HEK293 (cell line): ENCODE measurements at regions not wholly inside any gene's neighbourhood (a gene's known extent, or its start where the extent isn't known, plus 50 kb on each side); places are given as distances from the start of the nearest gene placed in this dataset.

Experiments used
- CTCF ChIA-PET: fragments of 350-600 bp; formaldehyde crosslinking; extraction: SDS; loops from one replicate; lab custom pipeline; 2021; ENCODE audit warnings: antibody characterized with exemption; lab: Yijun Ruan, JAX
- POLR2A ChIA-PET: fragments of 300-600 bp; formaldehyde crosslinking; extraction: SDS; loops from one replicate; lab custom pipeline; 2020; ENCODE audit warnings: antibody characterized with exemption, inconsistent platforms; lab: Yijun Ruan, JAX
- H3K27ac ChIP-seq: fragments of 200-500 bp; sonication (Bioruptor generic); 2 replicates; pipeline ENCODE4 v1.5.1; 2014; ENCODE audit warnings: low read depth, low read length, control low read depth, inconsistent platforms; ENCODE audit errors: extremely low read depth
- H3K36me3 ChIP-seq, 2 experiments: fragments of 200-500 bp in 1 of 2; sonication (Bioruptor generic) in 1 of 2; 1 replicate in 1 of 2; 2 replicates in 1 of 2; pipeline ENCODE4 v1.5.1; 2014 to 2017; ENCODE audit warnings: inconsistent platforms in 2 of 2, low read length in 2 of 2; ENCODE audit not compliant: control insufficient read depth in 2 of 2, insufficient read depth in 1 of 2
- H3K4me1 ChIP-seq: fragments of 200-500 bp; sonication (Bioruptor generic); 2 replicates; pipeline ENCODE4 v1.5.1; 2014; ENCODE audit warnings: mild to moderate bottlenecking, low read length, inconsistent platforms; ENCODE audit not compliant: control insufficient read depth, insufficient read depth
- H3K4me3 ChIP-seq: 2 replicates; pipeline ENCODE4 v1.5.1; 2011; ENCODE audit warnings: low read depth, mild to moderate bottlenecking, control low read depth, low read length, moderate library complexity
- H3K9me3 ChIP-seq: fragments of 200-500 bp; sonication (Bioruptor generic); 2 replicates; pipeline ENCODE4 v1.5.1; 2014; ENCODE audit warnings: low read depth, low read length, inconsistent platforms; ENCODE audit not compliant: control insufficient read depth, insufficient read depth
- HOXC10 ChIP-seq: sonication (generic); formaldehyde crosslinking; IDR thresholded peaks from 2 replicates; pipeline ENCODE4 v1.8.1; 2023; ENCODE audit warnings: mild to moderate bottlenecking, missing genetic modification reagents
- IKZF3 ChIP-seq: fragments of 450-650 bp; IDR thresholded peaks from 2 replicates; pipeline ENCODE4 v1.5.0; 2018; ENCODE audit warnings: missing biosample characterization, mild to moderate bottlenecking, missing genetic modification characterization, moderate library complexity
- SP2 ChIP-seq: fragments of 450-650 bp; formaldehyde crosslinking; IDR thresholded peaks from 2 replicates; pipeline ENCODE4 v1.5.1; 2016; ENCODE audit warnings: missing biosample characterization, missing genetic modification characterization
- TSHZ1 ChIP-seq: fragments of 450-650 bp; formaldehyde crosslinking; IDR thresholded peaks from 2 replicates; pipeline ENCODE4 v1.5.1; 2016; ENCODE audit warnings: missing biosample characterization, missing genetic modification characterization, borderline replicate concordance
- ZBTB6 ChIP-seq: fragments of 450-650 bp; formaldehyde crosslinking; IDR thresholded peaks from 2 replicates; pipeline ENCODE4 v1.5.1; 2017; ENCODE audit warnings: missing biosample characterization, missing genetic modification characterization
- ZNF148 ChIP-seq: fragments of 450-650 bp; formaldehyde crosslinking; IDR thresholded peaks from 2 replicates; pipeline ENCODE4 v1.5.0; 2017; ENCODE audit warnings: missing biosample characterization, missing genetic modification characterization, borderline replicate concordance
- ZNF184 ChIP-seq: fragments of 450-650 bp; IDR thresholded peaks from 2 replicates; pipeline ENCODE4 v1.5.1; 2018; ENCODE audit warnings: missing biosample characterization, mild to moderate bottlenecking, missing genetic modification characterization
- ZNF202 ChIP-seq: fragments of 450-650 bp; formaldehyde crosslinking; IDR thresholded peaks from 2 replicates; pipeline ENCODE4 v1.5.1; 2016; ENCODE audit warnings: missing biosample characterization, missing genetic modification characterization, borderline replicate concordance
- ZNF211 ChIP-seq: fragments of 450-650 bp; formaldehyde crosslinking; IDR thresholded peaks from 2 replicates; pipeline ENCODE4 v1.5.1; 2016; ENCODE audit warnings: low read depth, missing biosample characterization, missing genetic modification characterization
- ZNF223 ChIP-seq: fragments of 450-650 bp; formaldehyde crosslinking; IDR thresholded peaks from 2 replicates; pipeline ENCODE4 v1.5.1; 2016; ENCODE audit warnings: missing biosample characterization, missing genetic modification characterization
- ZNF341 ChIP-seq: fragments of 450-650 bp; formaldehyde crosslinking; IDR thresholded peaks from 2 replicates; pipeline ENCODE4; 2016; ENCODE audit warnings: low read depth, missing biosample characterization, missing genetic modification characterization
- ZNF624 ChIP-seq: fragments of 450-650 bp; formaldehyde crosslinking; IDR thresholded peaks from 2 replicates; pipeline ENCODE4 v1.5.1; 2017; ENCODE audit warnings: missing biosample characterization, missing genetic modification characterization
- ZNF629 ChIP-seq: fragments of 450-650 bp; formaldehyde crosslinking; IDR thresholded peaks from 2 replicates; pipeline ENCODE4 v1.5.1; 2017; ENCODE audit warnings: missing biosample characterization, missing genetic modification characterization
- ZNF670 ChIP-seq: fragments of 450-650 bp; formaldehyde crosslinking; IDR thresholded peaks from 2 replicates; pipeline ENCODE4 v1.5.1; 2016; ENCODE audit warnings: missing biosample characterization, missing genetic modification characterization, low read depth
- ZNF677 ChIP-seq: fragments of 450-650 bp; IDR thresholded peaks from 2 replicates; pipeline ENCODE4 v1.5.0; 2018; ENCODE audit warnings: missing biosample characterization, mild to moderate bottlenecking, missing genetic modification characterization, moderate library complexity
- TF ChIP-seq, protein P1 (sequence below): fragments of 450-650 bp; formaldehyde crosslinking; IDR thresholded peaks from 2 replicates; pipeline ENCODE4 v1.5.1; 2016; ENCODE audit warnings: missing biosample characterization, missing genetic modification characterization
- TF ChIP-seq, protein P2 (sequence below): fragments of 450-650 bp; formaldehyde crosslinking; IDR thresholded peaks from 2 replicates; pipeline ENCODE4 v1.5.1; 2017; ENCODE audit warnings: missing biosample characterization, missing genetic modification characterization

DNA sequence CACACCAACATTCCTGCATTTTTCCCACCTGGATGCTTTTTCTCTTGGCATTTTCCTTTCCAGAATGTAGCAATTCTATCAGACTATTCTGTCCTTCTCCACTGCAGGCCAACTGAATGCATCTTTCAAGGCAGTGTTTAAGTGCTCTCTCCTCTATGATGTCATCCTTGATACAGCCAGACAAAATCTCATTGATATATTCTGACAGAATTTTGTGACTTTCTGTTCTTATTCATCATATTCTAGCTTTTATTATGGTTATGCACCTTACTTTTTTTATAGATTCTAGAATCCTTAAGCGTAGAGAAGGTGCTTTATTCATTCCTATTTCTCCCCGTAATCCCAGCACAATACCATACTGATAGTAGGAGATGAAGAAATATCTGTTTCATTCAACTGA, 355.5 kb upstream of the CCNH start (continued):
- TF ChIP-seq ZNF223: no peak
- no peak for TF ChIP-seq HOXC10 (CRISPR knock-in tag)

DNA sequence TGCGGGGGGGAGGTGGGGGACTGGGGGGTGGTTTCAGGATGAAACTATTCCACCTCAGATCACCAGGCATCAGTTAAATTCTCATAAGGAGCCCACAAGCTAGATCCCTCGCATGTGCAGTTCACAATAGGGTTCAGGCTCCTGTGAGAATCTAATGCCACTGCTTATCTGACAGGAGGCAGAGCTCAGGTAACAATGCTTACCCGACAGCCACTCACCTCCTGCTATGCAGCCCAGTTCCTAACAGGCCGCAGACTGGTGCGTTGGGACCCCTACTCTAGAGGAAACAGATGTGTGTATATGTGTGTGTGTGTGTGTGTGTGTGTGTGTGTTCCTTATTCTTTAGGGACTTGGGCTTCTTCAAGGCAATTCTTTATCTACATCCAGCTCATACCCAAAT, 352.3 kb upstream of the CCNH start:
- no peaks in the 10 kb centered on the region for H3K36me3 ChIP-seq
- no peak for TF ChIP-seq ZNF677 (tag by site-specific recombination)
- TF ChIP-seq, protein P1, sequence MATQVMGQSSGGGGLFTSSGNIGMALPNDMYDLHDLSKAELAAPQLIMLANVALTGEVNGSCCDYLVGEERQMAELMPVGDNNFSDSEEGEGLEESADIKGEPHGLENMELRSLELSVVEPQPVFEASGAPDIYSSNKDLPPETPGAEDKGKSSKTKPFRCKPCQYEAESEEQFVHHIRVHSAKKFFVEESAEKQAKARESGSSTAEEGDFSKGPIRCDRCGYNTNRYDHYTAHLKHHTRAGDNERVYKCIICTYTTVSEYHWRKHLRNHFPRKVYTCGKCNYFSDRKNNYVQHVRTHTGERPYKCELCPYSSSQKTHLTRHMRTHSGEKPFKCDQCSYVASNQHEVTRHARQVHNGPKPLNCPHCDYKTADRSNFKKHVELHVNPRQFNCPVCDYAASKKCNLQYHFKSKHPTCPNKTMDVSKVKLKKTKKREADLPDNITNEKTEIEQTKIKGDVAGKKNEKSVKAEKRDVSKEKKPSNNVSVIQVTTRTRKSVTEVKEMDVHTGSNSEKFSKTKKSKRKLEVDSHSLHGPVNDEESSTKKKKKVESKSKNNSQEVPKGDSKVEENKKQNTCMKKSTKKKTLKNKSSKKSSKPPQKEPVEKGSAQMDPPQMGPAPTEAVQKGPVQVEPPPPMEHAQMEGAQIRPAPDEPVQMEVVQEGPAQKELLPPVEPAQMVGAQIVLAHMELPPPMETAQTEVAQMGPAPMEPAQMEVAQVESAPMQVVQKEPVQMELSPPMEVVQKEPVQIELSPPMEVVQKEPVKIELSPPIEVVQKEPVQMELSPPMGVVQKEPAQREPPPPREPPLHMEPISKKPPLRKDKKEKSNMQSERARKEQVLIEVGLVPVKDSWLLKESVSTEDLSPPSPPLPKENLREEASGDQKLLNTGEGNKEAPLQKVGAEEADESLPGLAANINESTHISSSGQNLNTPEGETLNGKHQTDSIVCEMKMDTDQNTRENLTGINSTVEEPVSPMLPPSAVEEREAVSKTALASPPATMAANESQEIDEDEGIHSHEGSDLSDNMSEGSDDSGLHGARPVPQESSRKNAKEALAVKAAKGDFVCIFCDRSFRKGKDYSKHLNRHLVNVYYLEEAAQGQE: no peak
- no peak for TF ChIP-seq ZNF341
- no peak for TF ChIP-seq TSHZ1 (tag by site-specific recombination)
- TF ChIP-seq ZNF670 (tag by site-specific recombination): no peak
- TF ChIP-seq SP2 (tag by site-specific recombination): no peak
- no peak for TF ChIP-seq ZNF148 (tag by site-specific recombination)
- TF ChIP-seq, protein P2, sequence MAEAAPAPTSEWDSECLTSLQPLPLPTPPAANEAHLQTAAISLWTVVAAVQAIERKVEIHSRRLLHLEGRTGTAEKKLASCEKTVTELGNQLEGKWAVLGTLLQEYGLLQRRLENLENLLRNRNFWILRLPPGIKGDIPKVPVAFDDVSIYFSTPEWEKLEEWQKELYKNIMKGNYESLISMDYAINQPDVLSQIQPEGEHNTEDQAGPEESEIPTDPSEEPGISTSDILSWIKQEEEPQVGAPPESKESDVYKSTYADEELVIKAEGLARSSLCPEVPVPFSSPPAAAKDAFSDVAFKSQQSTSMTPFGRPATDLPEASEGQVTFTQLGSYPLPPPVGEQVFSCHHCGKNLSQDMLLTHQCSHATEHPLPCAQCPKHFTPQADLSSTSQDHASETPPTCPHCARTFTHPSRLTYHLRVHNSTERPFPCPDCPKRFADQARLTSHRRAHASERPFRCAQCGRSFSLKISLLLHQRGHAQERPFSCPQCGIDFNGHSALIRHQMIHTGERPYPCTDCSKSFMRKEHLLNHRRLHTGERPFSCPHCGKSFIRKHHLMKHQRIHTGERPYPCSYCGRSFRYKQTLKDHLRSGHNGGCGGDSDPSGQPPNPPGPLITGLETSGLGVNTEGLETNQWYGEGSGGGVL: no peak
- TF ChIP-seq ZNF202 (tag by site-specific recombination): no peak
- no peak for TF ChIP-seq ZNF624 (tag by site-specific recombination)
- TF ChIP-seq ZNF629 (tag by site-specific recombination): no peak
- TF ChIP-seq ZNF211 (tag by site-specific recombination): no peak
- no peak for TF ChIP-seq IKZF3 (tag by site-specific recombination)
- TF ChIP-seq ZBTB6: no peak
- TF ChIP-seq ZNF184 (tag by site-specific recombination): no peak
- TF ChIP-seq, all 188 proteins: peak for 0
- Histone ChIP-seq H3K4me1 (no peaks in the 10 kb centered on the region), H3K4me3 (no peak overlapping the region), H3K27ac (no peak overlapping the region), H3K9me3 (no peaks in the 10 kb centered on the region)
- POLR2A ChIA-PET: no interaction called here
- CTCF ChIA-PET: no interaction called here
